HG03159 (cell line): ENCODE measurements at regions not wholly inside any gene's neighbourhood (a gene's known extent, or its start where the extent isn't known, plus 50 kb on each side); places are given as distances from the start of the nearest gene placed in this dataset.
"Not testable (repeated sequence)": the region's sequence is repeated elsewhere in the genome, so short reads cannot be mapped to it uniquely, and the experiment has no call there.

Source experiments
- ATAC-seq: cut with Tn5 transposase; IDR thresholded peaks from one replicate; pipeline ENCODE4 v1.9.1; 2021; ENCODE audit warnings: mild to moderate bottlenecking, moderate library complexity; ENCODE audit not compliant: unreplicated experiment

GRCh38 chr7:73918926-73919693, 58.2 kb downstream of the TMEM270 start:
- no peak for ATAC-seq

GRCh38 chr7:73919694-73920375, 58.9 kb downstream of the TMEM270 start:
- ATAC-seq = no peak

GRCh38 chr7:73920406-73921134, 59.6 kb downstream of the TMEM270 start:
- no peak for ATAC-seq

- ATAC-seq = no peak
Measured at GRCh38 chr7:73921623-73922528, 60.9 kb downstream of the TMEM270 start.

GRCh38 chr7:73928644-73929043, 67.7 kb downstream of the TMEM270 start:
- not testable (repeated sequence) for ATAC-seq

GRCh38 chr7:73931502-73931901, 70.5 kb downstream of the TMEM270 start:
- no peak for ATAC-seq

- no peak for ATAC-seq
Measured at GRCh38 chr7:73932364-73932763, 71.4 kb downstream of the TMEM270 start.

- ATAC-seq = no peak
Measured at GRCh38 chr7:73933091-73933490, 72.1 kb downstream of the TMEM270 start.

GRCh38 chr7:73936967-73937366, 76.0 kb downstream of the TMEM270 start:
- no peak for ATAC-seq

GRCh38 chr7:73937650-73938049, 76.7 kb downstream of the TMEM270 start:
- not testable (repeated sequence) for ATAC-seq

GRCh38 chr7:73939528-73939927, 78.6 kb downstream of the TMEM270 start:
- no peak for ATAC-seq

GRCh38 chr7:73940701-73941238, 79.8 kb downstream of the TMEM270 start:
- no peak for ATAC-seq

- no peak for ATAC-seq
Measured at GRCh38 chr7:73941836-73942551, 81.0 kb downstream of the TMEM270 start.

- no peak for ATAC-seq
Measured at GRCh38 chr7:73945022-73945421, 83.0 kb upstream of the ELN start.

GRCh38 chr7:73948287-73948686, 79.7 kb upstream of the ELN start:
- ATAC-seq = no peak

- ATAC-seq = no peak
Measured at GRCh38 chr7:73952266-73952665, 75.7 kb upstream of the ELN start.

- ATAC-seq = no peak
Measured at GRCh38 chr7:73954181-73954580, 73.8 kb upstream of the ELN start.

- no peak for ATAC-seq
Measured at GRCh38 chr7:73954861-73955260, 73.1 kb upstream of the ELN start.

GRCh38 chr7:73960548-73960947, 67.4 kb upstream of the ELN start:
- ATAC-seq = no peak

- ATAC-seq = not testable (repeated sequence)
Measured at GRCh38 chr7:73961991-73962390, 66.0 kb upstream of the ELN start.
